AG09309 (cell line): ENCODE measurements at regions not wholly inside any gene's neighbourhood (a gene's known extent, or its start where the extent isn't known, plus 50 kb on each side); places are given as distances from the start of the nearest gene placed in this dataset.

ENCODE experiments used
- DNase-seq: peaks from one replicate; pipeline ENCODE4 v3.0.0-alpha.2; 2010; ENCODE audit warnings: low read depth
- H3K4me3 ChIP-seq: 2 replicates; pipeline ENCODE4 v1.5.1; 2011; ENCODE audit warnings: mild to moderate bottlenecking, low read depth, low read length, moderate library complexity; ENCODE audit not compliant: control insufficient read depth
- CTCF ChIP-seq: IDR thresholded peaks from 2 replicates; pipeline ENCODE4 v1.5.1; 2011; ENCODE audit warnings: mild to moderate bottlenecking, low read depth, low read length, inconsistent platforms; ENCODE audit not compliant: insufficient read depth, control insufficient read depth; ENCODE audit errors: missing control alignments

- no peak for DNase-seq
- no peak for TF ChIP-seq CTCF
- H3K4me3 ChIP-seq = no peak overlapping the region
These were observed 54.0 kb upstream of the RBFOX1 start for GRCh38 chr16:7278636-7279035.

DNA sequence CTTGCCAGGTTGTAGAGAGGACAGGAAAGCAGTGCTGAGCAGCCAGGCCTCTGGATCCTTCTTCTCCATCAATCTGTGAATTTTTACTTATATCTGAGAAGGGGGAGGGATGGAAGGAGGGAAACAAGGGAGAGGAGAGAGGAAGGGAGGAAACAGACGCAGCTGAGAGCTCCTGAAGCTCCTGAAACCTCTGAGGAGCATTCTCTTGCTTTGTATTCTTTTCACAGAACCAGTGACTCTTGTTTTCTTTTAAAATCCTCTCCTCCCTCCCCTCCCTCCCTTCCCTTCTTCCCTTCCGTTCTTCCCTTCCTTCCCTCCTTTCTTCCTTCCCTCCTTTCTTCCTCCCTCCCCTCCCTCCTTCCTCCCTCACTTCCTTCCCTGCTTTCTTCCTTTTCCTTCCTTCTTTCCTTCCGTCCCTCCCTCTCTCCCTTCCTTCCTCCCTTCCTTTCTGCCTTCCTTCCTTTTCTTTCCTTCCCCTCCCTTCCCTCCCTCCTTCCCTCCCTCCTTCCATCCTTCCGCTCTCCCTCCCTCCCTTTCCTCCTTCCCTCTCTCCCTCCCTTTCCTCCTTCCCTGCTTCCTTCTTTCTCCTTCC is 60.0 kb upstream of the RBFOX1 start:
- no peak for TF ChIP-seq CTCF
- DNase-seq = no peak
- H3K4me3 ChIP-seq = no peak overlapping the region

- no peak for TF ChIP-seq CTCF
- no peak for DNase-seq
- no peak overlapping the region for H3K4me3 ChIP-seq
These were observed 61.2 kb upstream of the RBFOX1 start for GRCh38 chr16:7271486-7271885.

GRCh38 chr16:7270823-7271222 is 61.8 kb upstream of the RBFOX1 start:
- no peak for DNase-seq
- H3K4me3 ChIP-seq = no peak overlapping the region
- TF ChIP-seq CTCF = no peak

DNA sequence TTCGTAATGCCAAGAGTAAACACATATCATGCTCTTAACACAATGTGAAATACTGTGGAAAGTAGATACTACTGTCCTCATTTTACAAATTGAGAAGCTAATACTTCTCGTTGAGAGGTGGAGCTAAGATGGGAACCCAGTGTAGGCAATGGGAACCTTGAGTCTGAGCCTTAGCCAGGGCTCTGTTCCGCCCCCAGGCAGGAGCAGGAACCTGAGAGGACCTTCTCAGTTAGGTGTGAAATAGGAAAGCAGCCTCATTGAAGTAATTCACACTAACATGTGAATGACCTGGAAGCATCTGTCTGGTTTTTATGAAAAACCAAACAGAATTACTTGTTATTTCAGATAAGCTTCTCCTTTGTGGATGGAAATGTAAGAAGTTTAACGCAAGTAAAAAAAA is 62.6 kb upstream of the RBFOX1 start:
- no peak for DNase-seq
- no peak overlapping the region for H3K4me3 ChIP-seq
- TF ChIP-seq CTCF = no peak

DNA sequence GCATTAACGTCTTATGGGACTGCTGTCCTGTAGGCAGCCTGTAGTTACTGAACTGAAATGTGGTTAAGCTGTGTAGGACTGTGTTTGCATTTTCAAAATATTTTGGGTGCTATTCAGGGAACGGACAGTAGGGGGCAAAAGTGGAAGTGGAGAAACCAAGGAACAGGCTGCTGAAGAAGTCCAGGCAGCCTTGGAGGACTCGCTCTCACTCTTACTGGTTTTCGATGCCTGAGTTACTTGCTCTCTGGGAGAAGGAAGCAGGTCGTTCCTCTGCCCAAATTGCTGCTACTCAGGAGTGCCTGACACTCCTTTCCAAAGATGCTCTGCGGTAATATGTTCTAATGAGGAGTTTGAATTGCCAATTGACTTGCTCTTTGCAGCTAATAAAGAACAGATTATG is 64.5 kb upstream of the RBFOX1 start:
- H3K4me3 ChIP-seq = no peak overlapping the region
- TF ChIP-seq CTCF = peak; percentile 25

GRCh38 chr16:7257016-7257415 is 75.6 kb upstream of the RBFOX1 start:
- no peak overlapping the region for H3K4me3 ChIP-seq
- no peak for DNase-seq
- no peak for TF ChIP-seq CTCF

More for the DNA sequence above, 64.5 kb upstream of the RBFOX1 start:
- DNase-seq = no peak
